MM.1S (cell line): ENCODE measurements at regions not wholly inside any gene's neighbourhood (a gene's known extent, or its start where the extent isn't known, plus 50 kb on each side); places are given as distances from the start of the nearest gene placed in this dataset.

Experiments used
- DNase-seq: peaks from one replicate; pipeline ENCODE4 v3.0.0-alpha.2; 2015
- H2AFZ ChIP-seq: fragments of 300-600 bp; sonication (generic); 2 replicates; pipeline ENCODE4 v1.6.0; 2016; ENCODE audit warnings: antibody characterized with exemption, low read length
- H3F3A ChIP-seq: fragments of 300-600 bp; sonication (generic); 2 replicates; pipeline ENCODE4 v1.6.1; 2016; ENCODE audit warnings: mild to moderate bottlenecking, antibody characterized with exemption, low read length, moderate library complexity, mixed read lengths; ENCODE audit not compliant: insufficient read depth
- H3K27ac ChIP-seq: fragments of 300-600 bp; sonication (generic); 2 replicates; pipeline ENCODE4 v1.5.1; 2016; ENCODE audit warnings: mild to moderate bottlenecking, low read length
- H3K27me3 ChIP-seq: fragments of 300-600 bp; sonication (generic); replicated peaks from 2 replicates; pipeline ENCODE4 v1.6.0; 2016; ENCODE audit warnings: low read length; ENCODE audit not compliant: insufficient read depth
- H3K36me3 ChIP-seq: fragments of 300-600 bp; sonication (generic); replicated peaks from 2 replicates; pipeline ENCODE4 v1.6.1; 2016; ENCODE audit warnings: mild to moderate bottlenecking, low read length, mixed read lengths; ENCODE audit not compliant: insufficient read depth
- H3K4me1 ChIP-seq: fragments of 300-600 bp; sonication (generic); 2 replicates; pipeline ENCODE4 v1.6.1; 2016; ENCODE audit warnings: low read length, mixed read lengths
- H3K4me2 ChIP-seq: fragments of 300-600 bp; sonication (generic); 2 replicates; pipeline ENCODE4 v1.6.0; 2016; ENCODE audit warnings: low read depth, low read length
- H3K4me3 ChIP-seq: fragments of 300-600 bp; sonication (generic); 2 replicates; pipeline ENCODE4 v1.5.1; 2016; ENCODE audit warnings: low read length, mixed read lengths
- H3K79me2 ChIP-seq: fragments of 300-600 bp; sonication (generic); 2 replicates; pipeline ENCODE4 v1.6.1; 2016; ENCODE audit warnings: mixed run types, low read length, mixed read lengths
- H3K9ac ChIP-seq: fragments of 300-600 bp; sonication (generic); 2 replicates; pipeline ENCODE4 v1.6.1; 2016; ENCODE audit warnings: low read length, mixed read lengths
- H3K9me2 ChIP-seq: fragments of 300-600 bp; sonication (generic); replicated peaks from 2 replicates; pipeline ENCODE4 v1.6.1; 2016; ENCODE audit warnings: mild to moderate bottlenecking, low read length, mixed read lengths; ENCODE audit not compliant: insufficient read depth
- H3K9me3 ChIP-seq: fragments of 300-600 bp; sonication (generic); replicated peaks from 2 replicates; pipeline ENCODE4 v1.6.1; 2016; ENCODE audit warnings: mild to moderate bottlenecking, low read length, mixed read lengths; ENCODE audit not compliant: insufficient read depth
- H4K20me1 ChIP-seq: fragments of 300-600 bp; sonication (generic); 2 replicates; pipeline ENCODE4 v1.6.1; 2016; ENCODE audit warnings: mild to moderate bottlenecking, low read length, moderate library complexity, mixed read lengths; ENCODE audit not compliant: insufficient read depth
- CTCF ChIP-seq: fragments of 300-600 bp; sonication (generic); IDR thresholded peaks from 2 replicates; pipeline ENCODE4 v1.5.1; 2016; ENCODE audit warnings: antibody characterized with exemption, low read length, mixed read lengths
- EZH2 ChIP-seq: fragments of 300-600 bp; sonication (generic); optimal IDR thresholded peaks from 2 replicates; pipeline ENCODE3; 2017; ENCODE audit warnings: low read depth, mild to moderate bottlenecking, antibody characterized with exemption, low read length, mixed read lengths
- EZH2phosphoT487 ChIP-seq: fragments of 300-600 bp; sonication (generic); IDR thresholded peaks from 2 replicates; pipeline ENCODE4 v1.6.1; 2018; ENCODE audit warnings: antibody characterized with exemption, low read length

- Histone ChIP-seq H3K4me1 (no peaks in the 10 kb centered on the region), H3K9ac (no peak overlapping the region), H3K27me3 (no peaks in the 10 kb centered on the region), H3K9me2 (no peaks in the 10 kb centered on the region), H4K20me1 (no peaks in the 10 kb centered on the region), H2AFZ (no peak overlapping the region), H3K4me3 (no peak overlapping the region), H3K79me2 (no peaks in the 10 kb centered on the region), H3K4me2 (no peak overlapping the region), H3K36me3 (no peaks in the 10 kb centered on the region), H3K9me3 (no peaks in the 10 kb centered on the region), H3F3A (no peaks in the 10 kb centered on the region), H3K27ac (no peak overlapping the region)
- DNase-seq: no peak
- TF ChIP-seq EZH2phosphoT487 (no peak), EZH2 (no peak), CTCF (no peak)
Observed at GRCh38 chr10:91573320-91573719, 59.6 kb downstream of the PPP1R3C start.

- TF ChIP-seq CTCF: no peak
- no peak for TF ChIP-seq EZH2phosphoT487
- TF ChIP-seq EZH2: no peak
- Histone ChIP-seq H3K79me2 (no peaks in the 10 kb centered on the region), H4K20me1 (no peaks in the 10 kb centered on the region), H3K9me2 (no peaks in the 10 kb centered on the region), H3F3A (no peaks in the 10 kb centered on the region), H3K27ac (no peak overlapping the region), H3K4me2 (no peak overlapping the region), H3K36me3 (no peaks in the 10 kb centered on the region), H3K4me1 (no peaks in the 10 kb centered on the region), H3K27me3 (no peaks in the 10 kb centered on the region), H3K9me3 (no peaks in the 10 kb centered on the region), H2AFZ (no peak overlapping the region), H3K4me3 (no peak overlapping the region), H3K9ac (no peak overlapping the region)
- DNase-seq: no peak
Observed at GRCh38 chr10:91571671-91572070, 61.2 kb downstream of the PPP1R3C start.

GRCh38 chr10:91570220-91570619 is 62.7 kb downstream of the PPP1R3C start:
- H4K20me1 ChIP-seq: no peaks in the 10 kb centered on the region
- H3K9me3 ChIP-seq: no peaks in the 10 kb centered on the region
- no peaks in the 10 kb centered on the region for H3F3A ChIP-seq
- no peak for DNase-seq
- no peaks in the 10 kb centered on the region for H3K79me2 ChIP-seq
- no peaks in the 10 kb centered on the region for H3K36me3 ChIP-seq
- no peak overlapping the region for H2AFZ ChIP-seq
- H3K9me2 ChIP-seq: no peaks in the 10 kb centered on the region
- no peaks in the 10 kb centered on the region for H3K4me1 ChIP-seq
- no peak overlapping the region for H3K27ac ChIP-seq
- no peak overlapping the region for H3K4me2 ChIP-seq
- H3K27me3 ChIP-seq: no peaks in the 10 kb centered on the region
- no peak overlapping the region for H3K4me3 ChIP-seq
- H3K9ac ChIP-seq: no peak overlapping the region
- TF ChIP-seq EZH2phosphoT487 (no peak), EZH2 (no peak)

- no peaks in the 10 kb centered on the region for H3K9me3 ChIP-seq
- H3K9ac ChIP-seq: no peak overlapping the region
- DNase-seq: no peak
- H3K4me1 ChIP-seq: no peaks in the 10 kb centered on the region
- H3F3A ChIP-seq: no peaks in the 10 kb centered on the region
- peak overlapping the region; percentile 24; the same call in 1 of the 2 replicates for H3K4me2 ChIP-seq
- peak overlapping the region; percentile 30; the same call in 1 of the 2 replicates for H2AFZ ChIP-seq
- no peaks in the 10 kb centered on the region for H3K27me3 ChIP-seq
- no peaks in the 10 kb centered on the region for H3K9me2 ChIP-seq
- H3K4me3 ChIP-seq: no peak overlapping the region
- H4K20me1 ChIP-seq: no peaks in the 10 kb centered on the region
- no peak for TF ChIP-seq EZH2phosphoT487
- no peak overlapping the region for H3K27ac ChIP-seq
- H3K79me2 ChIP-seq: no peaks in the 10 kb centered on the region
- H3K36me3 ChIP-seq: no peaks in the 10 kb centered on the region
Observed at GRCh38 chr10:91569522-91569921, 63.3 kb downstream of the PPP1R3C start.
